ENCODE measurements at regions not wholly inside any gene's neighbourhood (a gene's known extent, or its start where the extent isn't known, plus 50 kb on each side); places are given as distances from the start of the nearest gene placed in this dataset.

DNA sequence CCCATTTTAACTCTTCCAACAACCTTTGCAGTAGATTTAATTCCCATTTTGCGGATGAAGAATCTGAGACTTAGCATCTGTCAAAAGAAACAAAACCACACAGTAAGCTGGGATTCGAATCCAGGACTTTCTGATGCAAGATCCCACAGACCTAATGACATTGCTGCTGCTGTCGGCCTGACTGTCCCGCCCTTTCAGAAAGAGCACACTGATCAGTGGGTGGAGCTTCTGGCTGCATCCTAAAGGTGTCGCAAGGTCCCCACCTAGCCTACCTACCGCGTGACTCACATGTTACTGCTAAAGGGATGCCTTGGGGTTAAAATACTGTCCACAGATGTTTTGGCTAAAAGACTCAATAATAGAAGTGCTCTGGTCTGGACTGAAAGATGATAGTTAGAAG lies 134.7 kb downstream of the EMX2 start:
- no peaks in the 10 kb centered on the region for H3K27me3 ChIP-seq (ENCODE audit: insufficient read depth, low read length)
- no peaks in the 10 kb centered on the region for H3K36me3 ChIP-seq (ENCODE audit: control insufficient read depth in 1 of 2, insufficient read depth in 2 of 2, low read length in 2 of 2)
- intact Hi-C loops (cut with micrococcal nuclease), result loop anchor here (1.0 kb wide), 1 partner anchor 24 kb away; no protein-coding TSS in a partner anchor
- peak overlapping the region; percentile 1; the same call in 1 of the 2 replicates for H3K4me2 ChIP-seq (ENCODE audit: low read length)
- H3K4me3 ChIP-seq (replicated peaks in 1 of 2; ENCODE audit: low read depth in 1 of 2, low read length in 2 of 2), result no peak overlapping the region
- no peaks in the 10 kb centered on the region for H3K79me2 ChIP-seq (ENCODE audit: insufficient read depth, low read length)
- no TSS peak for BruUV-seq (replicated peaks)
- ChIA-PET CTCF (no interaction called here), POLR2A (no interaction called here), RAD21 (ENCODE audit: low non-redundant PET in 1 of 2, low total read pairs in 2 of 2, uncharacterized antibody in 2 of 2, unreplicated experiment in 2 of 2) (no interaction called here)
- DNase-seq (ENCODE audit: low read depth, low spot score) (peak; percentile 48), ATAC-seq (peak; percentile 86)
- no peaks in the 10 kb centered on the region for H4K20me1 ChIP-seq (ENCODE audit: insufficient read depth)
- no peaks in the 10 kb centered on the region for H3K9me2 ChIP-seq (ENCODE audit: insufficient read depth)
- TF ChIP-seq, protein P1, sequence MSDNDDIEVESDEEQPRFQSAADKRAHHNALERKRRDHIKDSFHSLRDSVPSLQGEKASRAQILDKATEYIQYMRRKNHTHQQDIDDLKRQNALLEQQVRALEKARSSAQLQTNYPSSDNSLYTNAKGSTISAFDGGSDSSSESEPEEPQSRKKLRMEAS (IDR thresholded peaks at IDR 0.05), result peak; percentile 57
- TF ChIP-seq CEBPB (IDR thresholded peaks at IDR 0.05; ENCODE audit: low read depth) (peak; percentile 94), CBX3 (IDR thresholded peaks at IDR 0.05; ENCODE audit: low read depth) (0 out of 2 replicates have a peak, but pooled peaks have one; percentile 20), SP1 (IDR thresholded peaks at IDR 0.05; ENCODE audit: low read depth) (peak; percentile 27; the same call in 1 of the 2 replicates), EZH2 (IDR thresholded peaks at IDR 0.05) (no peak), POLR2AphosphoS5 (IDR thresholded peaks at IDR 0.05; ENCODE audit: low read depth, low read length) (peak; percentile 33; the same call in 1 of the 2 replicates)
- TF ChIP-seq, protein P2, sequence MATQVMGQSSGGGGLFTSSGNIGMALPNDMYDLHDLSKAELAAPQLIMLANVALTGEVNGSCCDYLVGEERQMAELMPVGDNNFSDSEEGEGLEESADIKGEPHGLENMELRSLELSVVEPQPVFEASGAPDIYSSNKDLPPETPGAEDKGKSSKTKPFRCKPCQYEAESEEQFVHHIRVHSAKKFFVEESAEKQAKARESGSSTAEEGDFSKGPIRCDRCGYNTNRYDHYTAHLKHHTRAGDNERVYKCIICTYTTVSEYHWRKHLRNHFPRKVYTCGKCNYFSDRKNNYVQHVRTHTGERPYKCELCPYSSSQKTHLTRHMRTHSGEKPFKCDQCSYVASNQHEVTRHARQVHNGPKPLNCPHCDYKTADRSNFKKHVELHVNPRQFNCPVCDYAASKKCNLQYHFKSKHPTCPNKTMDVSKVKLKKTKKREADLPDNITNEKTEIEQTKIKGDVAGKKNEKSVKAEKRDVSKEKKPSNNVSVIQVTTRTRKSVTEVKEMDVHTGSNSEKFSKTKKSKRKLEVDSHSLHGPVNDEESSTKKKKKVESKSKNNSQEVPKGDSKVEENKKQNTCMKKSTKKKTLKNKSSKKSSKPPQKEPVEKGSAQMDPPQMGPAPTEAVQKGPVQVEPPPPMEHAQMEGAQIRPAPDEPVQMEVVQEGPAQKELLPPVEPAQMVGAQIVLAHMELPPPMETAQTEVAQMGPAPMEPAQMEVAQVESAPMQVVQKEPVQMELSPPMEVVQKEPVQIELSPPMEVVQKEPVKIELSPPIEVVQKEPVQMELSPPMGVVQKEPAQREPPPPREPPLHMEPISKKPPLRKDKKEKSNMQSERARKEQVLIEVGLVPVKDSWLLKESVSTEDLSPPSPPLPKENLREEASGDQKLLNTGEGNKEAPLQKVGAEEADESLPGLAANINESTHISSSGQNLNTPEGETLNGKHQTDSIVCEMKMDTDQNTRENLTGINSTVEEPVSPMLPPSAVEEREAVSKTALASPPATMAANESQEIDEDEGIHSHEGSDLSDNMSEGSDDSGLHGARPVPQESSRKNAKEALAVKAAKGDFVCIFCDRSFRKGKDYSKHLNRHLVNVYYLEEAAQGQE (IDR thresholded peaks at IDR 0.05; ENCODE audit: low read depth), result no peak
- no peak overlapping the region for H3K9ac ChIP-seq (ENCODE audit: low read length)
- H3K4me1 ChIP-seq (ENCODE audit: control insufficient read depth in 1 of 2, insufficient read depth in 2 of 2, low read length in 2 of 2), result peaks cover 7 to 29% of the 10 kb centered on the region in 2 experiments; a peak in 3 of 4 replicates
- H3K9me3 ChIP-seq (ENCODE audit: control insufficient read depth in 1 of 2, insufficient read depth in 1 of 2, low read depth in 1 of 2, low read length in 2 of 2), result no peaks in the 10 kb centered on the region
- no peak overlapping the region for H3K27ac ChIP-seq (ENCODE audit: low read depth, low read length)
- no peak overlapping the region for H2AFZ ChIP-seq (ENCODE audit: low read depth, low read length, poor library complexity, severe bottlenecking)
